Common myeloid progenitor, CD34-positive (primary cell): ENCODE measurements at regions not wholly inside any gene's neighbourhood (a gene's known extent, or its start where the extent isn't known, plus 50 kb on each side); places are given as distances from the start of the nearest gene placed in this dataset.
"Not testable (repeated sequence)": the region's sequence is repeated elsewhere in the genome, so short reads cannot be mapped to it uniquely, and the experiment has no call there.

Source experiments
- CTCF ChIA-PET: fragments of 350-600 bp; sonication (Branson Sonifier 250); formaldehyde crosslinking; loops from one replicate; lab custom pipeline; 2021; ENCODE audit warnings: antibody characterized with exemption; lab: Charles Lee
- POLR2A ChIA-PET: fragments of 350-600 bp; sonication (Branson Sonifier 250); formaldehyde crosslinking; loops from one replicate; lab custom pipeline; 2021; ENCODE audit warnings: antibody characterized with exemption; lab: Charles Lee
- DNase-seq, 3 donors: peaks; one replicate each; pipeline versions ENCODE4 v3.0.0 to v3.0.0-alpha.2; 2013
- H3K27ac ChIP-seq, 2 experiments: 1 replicate in 1 of 2; 2 replicates in 1 of 2; pipeline ENCODE4 v1.7.0; 2013; ENCODE audit warnings: inconsistent platforms in 2 of 2, low read length in 2 of 2, mild to moderate bottlenecking in 2 of 2, low read depth in 1 of 2, moderate library complexity in 1 of 2; ENCODE audit not compliant: severe bottlenecking in 2 of 2, insufficient read depth in 1 of 2, poor library complexity in 1 of 2
- H3K27me3 ChIP-seq, 5 experiments: replicated peaks in 2 of 5; 1 replicate in 3 of 5; 2 replicates in 2 of 5; pipeline versions ENCODE4 v1.6.1 to v1.7.0; 2013; ENCODE audit warnings: low read length in 4 of 5, mild to moderate bottlenecking in 2 of 5, moderate library complexity in 2 of 5, inconsistent platforms in 1 of 5; ENCODE audit not compliant: insufficient read depth in 5 of 5, control insufficient read depth in 4 of 5
- H3K36me3 ChIP-seq, 4 experiments: 1 replicate in 2 of 4; 2 replicates in 2 of 4; pipeline versions ENCODE4 v1.6.1 to v1.7.0; 2013; ENCODE audit warnings: low read length in 3 of 4, control low read depth in 1 of 4, mild to moderate bottlenecking in 1 of 4; ENCODE audit not compliant: control insufficient read depth in 4 of 4, insufficient read depth in 4 of 4
- H3K4me1 ChIP-seq, 4 experiments: 1 replicate in 3 of 4; 2 replicates in 1 of 4; pipeline versions ENCODE4 v1.6.1 to v1.7.1; 2013; ENCODE audit warnings: low read length in 3 of 4, mild to moderate bottlenecking in 3 of 4, control low read depth in 1 of 4, inconsistent platforms in 1 of 4, moderate library complexity in 1 of 4; ENCODE audit not compliant: control insufficient read depth in 4 of 4, insufficient read depth in 4 of 4; ENCODE audit errors: control extremely low read depth in 1 of 4
- H3K4me3 ChIP-seq, 7 experiments: 1 replicate in 4 of 7; 2 replicates in 3 of 7; pipeline versions ENCODE4 v1.5.1 to v1.7.0; 2013; ENCODE audit warnings: mild to moderate bottlenecking in 7 of 7, low read length in 6 of 7, moderate library complexity in 6 of 7, inconsistent platforms in 2 of 7, low read depth in 2 of 7, control low read depth in 1 of 7; ENCODE audit not compliant: insufficient read depth in 4 of 7, control insufficient read depth in 1 of 7; ENCODE audit errors: extremely low read depth in 1 of 7
- H3K9me3 ChIP-seq, 5 experiments: 1 replicate in 4 of 5; 2 replicates in 1 of 5; pipeline versions ENCODE4 v1.6.1 to v1.7.1; 2013; ENCODE audit warnings: low read length in 4 of 5, mild to moderate bottlenecking in 2 of 5, inconsistent platforms in 1 of 5, low read depth in 1 of 5, moderate library complexity in 1 of 5; ENCODE audit not compliant: control insufficient read depth in 4 of 5, insufficient read depth in 2 of 5; ENCODE audit errors: control extremely low read depth in 1 of 5
- WGBS: methylation state at CpG from one replicate; pipeline ENCODE4 v1.1.5; 2013; ENCODE audit not compliant: insufficient coverage; 5-methylcytosine and 5-hydroxymethylcytosine counted together

DNA sequence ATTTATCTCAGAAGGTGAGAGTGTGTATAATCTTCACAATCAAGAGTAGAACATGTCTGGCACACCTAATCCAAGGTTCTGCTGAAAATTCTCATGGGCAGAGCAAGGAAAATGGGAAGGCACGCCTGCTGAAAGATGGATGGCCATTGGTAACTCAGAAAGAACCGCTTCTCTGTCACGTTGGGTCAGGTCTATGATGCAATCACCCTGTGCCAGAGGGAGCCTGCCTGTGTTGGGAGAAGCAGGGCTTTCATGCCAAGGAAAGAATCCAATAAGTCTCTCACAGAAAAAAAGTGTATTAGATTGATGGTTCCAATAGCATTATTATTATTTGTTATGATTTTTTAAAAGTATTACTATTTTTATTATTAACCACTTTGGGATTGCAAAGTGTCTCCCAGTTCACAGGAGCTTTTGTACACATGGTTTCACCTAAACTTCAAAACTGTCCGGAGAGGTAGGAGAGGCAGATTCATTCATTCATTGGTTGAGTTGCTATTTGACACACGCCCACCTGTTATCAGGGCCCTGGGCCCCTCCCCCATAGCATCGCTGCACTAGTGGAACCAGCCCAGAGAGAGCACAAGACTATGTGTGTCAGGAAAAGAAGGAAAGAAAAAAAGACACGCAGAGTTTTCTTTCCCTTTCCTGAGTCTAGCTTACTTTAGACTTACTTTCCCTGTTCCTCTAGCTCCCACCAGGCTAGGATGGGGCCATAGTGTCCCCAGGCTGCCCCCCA, 324.6 kb downstream of the BCL2L11 start:
- CTCF ChIA-PET, H3K9me3 ChIP-seq, H3K4me3 ChIP-seq, H3K27me3 ChIP-seq, H3K36me3 ChIP-seq, DNase-seq, POLR2A ChIA-PET, H3K27ac ChIP-seq, H3K4me1 ChIP-seq: not testable (repeated sequence)
- no CpG with 5 or more reads among the region's 7 CpGs for WGBS

DNA sequence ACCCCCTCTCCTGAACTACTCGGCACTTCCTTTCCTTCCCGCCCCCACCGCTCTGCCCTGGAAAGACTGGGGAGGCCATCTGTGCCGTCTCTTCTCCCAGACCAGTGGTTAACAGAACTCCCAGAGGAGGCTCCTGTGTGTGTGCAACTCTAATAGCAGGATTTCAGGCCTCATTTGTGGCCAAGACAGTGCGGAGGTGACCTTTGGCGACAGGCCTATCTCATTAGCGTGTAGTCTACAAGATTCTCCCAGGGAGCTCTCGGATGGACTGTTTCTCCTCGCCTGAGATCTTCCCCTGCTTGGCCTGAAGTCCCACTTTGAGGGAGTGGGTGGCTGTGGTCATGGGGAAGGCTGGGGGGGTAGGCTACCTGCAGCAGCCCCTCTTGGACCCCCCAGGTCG, 325.2 kb downstream of the BCL2L11 start:
- H3K27me3 ChIP-seq, CTCF ChIA-PET, H3K36me3 ChIP-seq, H3K27ac ChIP-seq, H3K4me3 ChIP-seq, DNase-seq, H3K4me1 ChIP-seq, POLR2A ChIA-PET, H3K9me3 ChIP-seq: not testable (repeated sequence)
- WGBS, result no CpG with 5 or more reads among the region's 10 CpGs

DNA sequence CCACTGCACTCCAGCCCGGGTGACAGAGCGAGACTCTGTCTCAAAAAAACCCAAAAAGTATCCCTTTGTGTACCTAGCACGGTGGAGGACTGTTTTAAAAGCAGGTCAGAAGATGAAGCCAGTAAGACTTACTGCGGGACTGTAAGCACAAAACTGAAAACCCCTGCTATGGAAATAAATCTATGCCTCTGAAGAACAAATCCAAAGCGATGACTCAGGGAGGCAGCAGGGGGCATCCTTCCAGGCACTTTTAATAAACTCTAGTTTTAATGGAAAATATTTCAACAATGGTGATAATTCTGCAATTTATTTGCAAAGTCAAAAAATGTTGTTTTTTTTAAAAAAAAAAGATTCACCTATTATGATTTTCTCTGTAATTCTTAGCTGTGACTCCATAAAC, 326.8 kb downstream of the BCL2L11 start:
- POLR2A ChIA-PET, DNase-seq, H3K27me3 ChIP-seq, H3K36me3 ChIP-seq, H3K4me3 ChIP-seq, H3K4me1 ChIP-seq, CTCF ChIA-PET, H3K9me3 ChIP-seq, H3K27ac ChIP-seq: not testable (repeated sequence)
- no CpG with 5 or more reads among the region's 5 CpGs for WGBS

DNA sequence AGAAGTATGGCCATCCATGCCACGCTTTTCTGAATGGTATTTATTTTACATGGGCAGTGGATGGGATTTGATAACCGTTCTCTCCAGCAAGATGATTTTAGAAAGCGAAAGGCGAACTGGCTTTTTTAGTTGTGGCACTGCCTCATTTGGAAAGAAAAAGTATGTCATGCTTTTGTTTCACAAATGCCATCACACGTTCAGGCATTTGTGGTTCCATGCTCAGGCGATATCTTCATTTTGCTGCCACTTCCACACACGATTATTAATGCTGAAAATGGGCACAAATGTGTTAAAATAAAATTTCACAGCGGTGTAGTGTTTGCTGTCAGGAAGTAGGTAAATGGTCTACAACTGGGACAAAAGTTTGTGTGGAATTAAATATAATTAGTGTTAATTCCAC, 328.1 kb downstream of the BCL2L11 start:
- CTCF ChIA-PET, H3K4me1 ChIP-seq, H3K27me3 ChIP-seq, H3K27ac ChIP-seq, H3K36me3 ChIP-seq, POLR2A ChIA-PET, H3K4me3 ChIP-seq, H3K9me3 ChIP-seq, DNase-seq: not testable (repeated sequence)
- WGBS, result no CpG with 5 or more reads among the region's 8 CpGs

DNA sequence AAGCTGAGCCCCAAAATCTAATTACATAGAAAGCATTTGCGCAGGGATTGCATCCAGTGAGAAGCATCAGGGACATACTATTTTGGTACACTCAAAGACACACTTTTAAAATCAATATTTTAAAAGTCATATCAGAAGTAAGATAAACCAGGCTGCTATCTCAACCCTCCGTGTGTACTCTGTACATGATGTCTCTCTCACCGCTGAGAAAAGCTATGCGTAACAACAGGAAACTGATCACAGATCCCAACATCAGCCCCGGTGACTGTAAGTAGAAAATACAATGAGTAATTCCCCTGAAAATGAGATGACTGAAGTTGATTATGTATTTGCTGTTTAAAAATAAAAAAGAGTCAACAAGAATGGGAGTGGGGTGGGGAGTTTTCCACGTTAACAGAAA, 329.8 kb downstream of the BCL2L11 start:
- DNase-seq, CTCF ChIA-PET, H3K4me1 ChIP-seq, H3K36me3 ChIP-seq, POLR2A ChIA-PET, H3K4me3 ChIP-seq, H3K27me3 ChIP-seq, H3K9me3 ChIP-seq, H3K27ac ChIP-seq: not testable (repeated sequence)
- WGBS, result no CpG with 5 or more reads among the region's 6 CpGs

DNA sequence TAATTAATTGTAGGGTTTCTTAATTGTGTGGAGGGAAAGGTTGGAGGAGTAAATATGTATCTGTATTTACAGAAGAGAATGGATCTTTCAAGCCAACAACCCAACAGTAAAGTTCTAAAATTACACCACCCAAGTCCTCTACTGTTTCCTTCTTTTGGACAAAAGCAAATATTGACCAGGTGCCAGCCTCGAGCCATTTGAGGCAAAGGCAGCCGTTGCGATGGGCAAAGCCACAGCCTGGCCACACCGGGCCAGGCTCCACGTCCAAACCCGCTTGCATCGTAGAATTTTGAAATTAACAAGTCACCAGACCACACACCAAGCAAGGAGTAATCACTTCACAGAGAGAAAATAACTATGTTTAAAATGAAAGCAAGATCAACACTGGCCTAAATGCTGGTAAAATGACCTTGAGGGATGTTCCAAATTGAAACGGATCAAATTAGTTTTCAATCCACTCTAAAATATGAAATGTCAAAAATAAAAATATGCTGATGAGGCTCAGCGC, 331.0 kb downstream of the BCL2L11 start:
- H3K9me3 ChIP-seq, H3K4me1 ChIP-seq, H3K36me3 ChIP-seq, POLR2A ChIA-PET, H3K27ac ChIP-seq, H3K4me3 ChIP-seq, H3K27me3 ChIP-seq, CTCF ChIA-PET, DNase-seq: not testable (repeated sequence)
- WGBS, result no CpG with 5 or more reads among the region's 9 CpGs

DNA sequence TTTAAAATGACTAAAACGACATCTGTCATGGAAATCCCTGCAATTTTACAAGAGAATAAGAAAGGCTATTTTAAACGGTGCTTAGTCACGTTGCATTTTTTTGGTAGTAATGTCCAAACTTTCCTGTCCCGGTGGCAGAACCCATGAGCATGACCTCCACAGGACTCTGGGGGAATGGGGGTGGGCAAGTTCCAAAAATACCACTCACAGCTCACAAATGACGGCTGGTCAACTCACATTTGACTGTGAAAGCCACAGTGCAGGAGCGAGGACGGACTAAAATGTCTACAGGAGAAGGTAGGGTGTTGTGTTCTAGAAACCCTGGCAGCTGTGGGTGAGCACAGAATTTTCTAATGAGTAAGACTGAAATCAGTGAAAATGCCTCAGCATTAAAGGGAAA, 331.5 kb downstream of the BCL2L11 start:
- CTCF ChIA-PET, H3K4me1 ChIP-seq, H3K27ac ChIP-seq, DNase-seq, H3K27me3 ChIP-seq, POLR2A ChIA-PET, H3K9me3 ChIP-seq, H3K4me3 ChIP-seq, H3K36me3 ChIP-seq: not testable (repeated sequence)
- WGBS, result no CpG with 5 or more reads among the region's 7 CpGs
